ENCODE measurements at regions not wholly inside any gene's neighbourhood (a gene's known extent, or its start where the extent isn't known, plus 50 kb on each side); places are given as distances from the start of the nearest gene placed in this dataset.

DNA sequence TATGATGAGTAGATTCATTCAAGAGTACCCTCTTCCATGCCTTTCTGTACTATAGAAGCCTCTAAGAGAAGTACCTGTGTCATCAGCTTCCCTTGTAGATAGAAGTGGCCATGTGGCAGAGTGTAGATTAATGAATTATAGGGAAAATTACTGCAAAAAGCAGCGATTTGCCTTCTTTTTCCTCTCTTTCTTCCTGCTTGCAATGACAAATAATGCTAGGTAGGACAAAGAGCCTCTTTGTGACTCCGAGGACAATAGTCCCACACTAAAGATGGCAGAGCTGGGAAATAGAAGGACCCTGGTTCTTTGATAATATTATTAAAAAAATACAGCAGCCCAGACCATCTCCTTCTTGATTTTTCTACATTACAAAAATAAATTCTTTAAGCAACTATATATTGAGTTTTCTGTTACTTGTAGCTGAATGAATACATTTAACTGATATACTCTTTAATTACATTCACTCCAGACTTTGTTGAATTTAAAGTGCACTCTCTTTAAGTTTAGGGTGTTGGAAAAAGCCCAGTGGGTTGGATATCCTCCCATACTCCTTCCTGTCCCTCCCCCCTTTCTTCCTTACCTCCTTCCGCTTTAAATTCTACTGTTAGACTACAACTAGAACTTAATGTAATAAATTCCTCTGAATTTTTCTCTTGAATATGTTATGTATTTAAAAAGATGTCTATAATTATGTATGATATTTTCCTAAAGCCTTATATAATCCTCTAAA lies 198.2 kb upstream of the APP start:
- no peak overlapping the region for H3K4me3 ChIP-seq
- DNase-seq = no peak
- no peaks in the 10 kb centered on the region for H3K36me3 ChIP-seq
- H3K27me3 ChIP-seq = no peaks in the 10 kb centered on the region
- H3K9me3 ChIP-seq = 0 out of 2 replicates have a peak, but pooled peaks cover 3% of the 10 kb centered on the region

DNA sequence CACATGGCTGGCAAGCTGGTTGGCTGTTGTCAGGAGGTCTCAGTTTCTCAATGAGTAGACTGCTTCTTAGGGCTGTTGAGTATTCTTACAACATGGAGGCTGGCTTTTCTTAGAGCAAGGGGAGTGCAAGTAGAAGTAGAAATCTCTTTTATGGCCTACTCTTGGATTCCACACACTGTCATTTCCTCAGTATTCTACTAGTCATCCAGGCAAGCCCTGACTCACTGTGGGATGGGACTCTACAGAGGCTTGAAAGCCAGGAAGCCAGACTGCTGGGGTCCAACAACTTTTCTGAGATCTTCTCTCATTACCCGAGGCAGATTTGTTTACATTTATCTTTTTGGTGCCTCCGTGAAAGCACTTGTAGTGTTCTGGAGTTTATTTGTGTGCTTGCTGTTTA lies 196.2 kb upstream of the APP start:
- Histone ChIP-seq H3K4me3 (no peak overlapping the region), H3K36me3 (no peaks in the 10 kb centered on the region), H3K27me3 (no peaks in the 10 kb centered on the region), H3K9me3 (0 out of 2 replicates have a peak, but pooled peaks cover 3% of the 10 kb centered on the region)
- peak; percentile 23 for DNase-seq

DNA sequence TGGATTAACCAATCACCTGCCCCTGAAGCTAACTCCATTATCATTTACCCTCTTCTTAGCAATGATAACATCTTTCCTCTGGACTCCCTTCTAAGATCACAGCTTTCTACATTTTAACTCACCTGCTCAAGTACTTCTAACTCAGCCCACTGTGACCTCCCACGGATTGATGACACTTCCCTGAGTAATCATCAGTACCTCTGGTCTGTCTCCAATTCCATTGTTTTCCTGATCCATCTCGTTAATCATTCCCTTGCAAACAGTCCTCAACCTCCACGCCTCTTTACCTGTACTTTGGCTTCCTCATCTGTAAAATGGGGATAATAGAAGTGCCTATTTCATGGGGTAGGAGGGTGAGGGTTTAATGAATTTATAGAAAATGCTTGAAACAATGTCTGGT lies 195.3 kb upstream of the APP start:
- Histone ChIP-seq H3K27me3 (no peaks in the 10 kb centered on the region), H3K9me3 (0 out of 2 replicates have a peak, but pooled peaks cover 3% of the 10 kb centered on the region), H3K36me3 (no peaks in the 10 kb centered on the region), H3K4me3 (no peak overlapping the region)
- no peak for DNase-seq

DNA sequence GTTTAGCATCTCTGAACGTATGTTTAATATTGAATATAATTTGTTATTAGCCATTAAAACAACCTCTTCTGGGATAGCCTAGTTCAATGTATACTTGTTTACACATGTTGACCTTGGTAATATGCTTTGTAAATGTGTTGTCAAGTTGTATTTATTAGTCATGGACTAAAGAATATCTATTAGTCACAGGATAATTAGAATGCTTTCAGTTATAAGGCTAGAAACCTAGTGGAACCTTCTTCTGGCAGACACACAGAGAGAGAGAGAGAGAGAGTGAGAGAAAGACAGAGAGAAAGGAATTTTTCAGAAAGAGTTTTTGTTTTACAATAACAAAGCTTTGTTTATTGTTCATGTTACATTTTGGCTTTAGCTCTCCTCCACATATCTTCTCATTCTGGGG lies 181.1 kb upstream of the APP start:
- Histone ChIP-seq H3K9me3 (no peaks in the 10 kb centered on the region), H3K27me3 (no peaks in the 10 kb centered on the region), H3K36me3 (no peaks in the 10 kb centered on the region), H3K4me3 (no peak overlapping the region)
- no peak for DNase-seq

DNA sequence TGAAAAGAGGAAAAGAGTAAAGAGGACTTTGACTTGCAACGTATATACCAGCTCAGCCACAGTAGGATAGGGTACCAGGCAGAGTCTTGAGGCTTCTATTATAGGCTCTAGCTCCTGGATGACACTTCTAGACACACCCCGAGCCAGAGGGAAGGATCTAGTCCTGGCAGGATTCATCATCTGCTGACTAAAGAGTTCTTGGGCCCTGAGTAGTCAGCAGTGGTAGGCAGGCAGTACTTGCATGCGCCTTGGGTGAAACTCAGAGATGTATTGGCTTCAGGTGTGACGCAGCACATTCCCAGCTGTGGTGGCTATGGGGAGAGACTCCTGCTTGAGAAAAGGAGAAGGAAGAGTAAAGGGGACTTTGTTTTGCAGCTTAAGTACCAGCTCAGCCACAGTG lies 162.3 kb upstream of the APP start:
- no peak overlapping the region for H3K4me3 ChIP-seq
- no peaks in the 10 kb centered on the region for H3K27me3 ChIP-seq
- no peak for DNase-seq
- H3K9me3 ChIP-seq = no peaks in the 10 kb centered on the region
- no peaks in the 10 kb centered on the region for H3K36me3 ChIP-seq

DNA sequence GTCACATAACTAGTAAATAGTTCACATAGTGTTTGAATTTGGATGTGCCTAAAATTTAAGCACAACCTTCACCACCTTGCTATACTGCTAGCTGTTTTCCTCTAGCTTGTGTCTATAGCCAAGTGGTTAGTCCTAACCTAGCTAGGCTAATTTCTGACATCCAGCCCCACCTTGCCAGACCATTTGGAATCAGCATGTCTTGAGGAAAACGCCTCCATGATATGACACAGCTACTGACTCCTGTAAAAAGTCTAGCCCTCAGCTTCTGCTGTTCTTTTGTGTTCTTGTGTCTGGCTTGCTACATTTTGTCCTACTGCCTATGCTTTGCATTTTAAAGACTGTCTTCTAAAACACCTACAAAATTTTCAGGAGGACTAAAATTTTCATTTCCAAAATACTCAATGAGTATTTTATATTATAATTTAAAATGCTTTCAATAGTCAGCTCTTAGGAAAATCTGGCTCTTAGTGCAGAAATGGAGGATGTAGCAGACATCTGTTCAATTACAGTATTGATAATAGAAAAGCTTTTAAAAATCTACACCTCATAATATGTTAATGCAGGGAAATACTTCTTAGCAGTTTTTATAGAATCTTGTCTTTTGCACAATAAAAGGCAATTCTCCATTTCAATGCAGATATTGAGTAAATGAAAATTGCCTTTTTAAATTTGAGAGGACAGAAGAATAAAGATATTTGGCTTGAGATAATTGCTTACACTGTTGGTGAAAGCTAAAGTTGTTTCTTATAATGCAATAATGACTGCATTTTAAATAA lies 160.8 kb upstream of the APP start:
- H3K9me3 ChIP-seq = no peaks in the 10 kb centered on the region
- H3K36me3 ChIP-seq = no peaks in the 10 kb centered on the region
- DNase-seq = no peak
- no peaks in the 10 kb centered on the region for H3K27me3 ChIP-seq
- no peak overlapping the region for H3K4me3 ChIP-seq

DNA sequence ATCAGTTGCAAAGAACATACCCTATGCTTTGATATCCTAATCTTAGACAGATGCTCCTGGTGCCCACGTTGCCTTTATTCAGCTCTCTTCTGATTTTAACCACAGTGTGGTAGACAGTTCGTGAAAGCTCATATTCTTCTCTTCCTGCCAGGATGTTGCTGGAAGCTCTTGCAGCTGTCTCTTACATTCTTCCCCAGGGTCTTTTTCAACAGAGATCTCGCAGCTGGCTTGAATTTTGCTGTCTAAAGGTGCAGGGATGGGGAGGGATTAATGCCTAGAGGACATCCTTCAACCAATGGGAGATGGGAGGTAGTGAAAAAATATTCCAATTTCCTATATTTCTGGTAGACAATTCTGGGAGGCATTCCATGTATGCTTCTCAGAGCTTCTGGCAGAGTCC lies 150.0 kb upstream of the APP start:
- Histone ChIP-seq H3K36me3 (no peaks in the 10 kb centered on the region), H3K4me3 (no peak overlapping the region), H3K9me3 (no peaks in the 10 kb centered on the region), H3K27me3 (no peaks in the 10 kb centered on the region; the same call in 1 of the 2 replicates)
- DNase-seq = no peak

DNA sequence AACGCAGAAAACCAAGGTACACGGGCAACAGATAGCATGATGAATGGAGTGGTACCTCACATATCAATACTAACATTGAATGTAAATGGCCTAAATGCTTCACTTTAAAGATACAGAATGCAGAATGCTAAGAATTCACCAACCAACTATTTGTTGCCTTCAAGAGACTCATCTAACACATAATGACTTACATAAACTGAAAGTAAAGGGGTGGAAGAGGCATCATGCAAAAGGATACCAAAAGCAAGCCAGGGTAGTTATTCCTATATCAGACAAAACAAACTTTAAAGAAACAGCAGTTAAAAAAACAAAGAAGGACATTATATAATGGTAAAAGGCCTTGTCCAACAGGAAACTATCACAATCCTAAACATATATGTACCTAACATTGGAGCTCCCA lies 137.1 kb upstream of the APP start:
- H3K27me3 ChIP-seq = no peaks in the 10 kb centered on the region
- H3K9me3 ChIP-seq = peaks cover 6% of the 10 kb centered on the region; the same call in 1 of the 2 replicates
- no peak overlapping the region for H3K4me3 ChIP-seq
- H3K36me3 ChIP-seq = no peaks in the 10 kb centered on the region
- DNase-seq = no peak

DNA sequence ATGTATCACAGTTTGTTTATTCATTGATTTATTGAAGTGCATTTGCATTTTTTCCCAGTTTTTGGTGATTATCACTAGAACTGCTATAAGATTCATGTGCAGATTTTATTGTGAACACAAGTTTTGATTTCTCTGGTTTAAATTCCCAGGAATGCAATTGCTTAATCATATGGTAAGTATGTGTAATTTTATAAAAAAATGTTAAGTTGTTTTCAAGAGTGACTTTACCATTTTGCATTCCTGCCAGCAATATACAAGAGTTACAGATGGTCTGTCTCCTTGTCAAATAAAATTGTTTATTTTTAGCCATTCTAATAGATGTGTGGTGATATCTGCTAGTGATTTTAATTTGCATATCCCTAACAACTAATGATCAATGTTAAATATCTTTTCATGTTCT lies 127.3 kb upstream of the APP start:
- no peak for DNase-seq
- Histone ChIP-seq H3K4me3 (no peak overlapping the region), H3K9me3 (peaks cover 10% of the 10 kb centered on the region), H3K27me3 (no peaks in the 10 kb centered on the region), H3K36me3 (no peaks in the 10 kb centered on the region)

DNA sequence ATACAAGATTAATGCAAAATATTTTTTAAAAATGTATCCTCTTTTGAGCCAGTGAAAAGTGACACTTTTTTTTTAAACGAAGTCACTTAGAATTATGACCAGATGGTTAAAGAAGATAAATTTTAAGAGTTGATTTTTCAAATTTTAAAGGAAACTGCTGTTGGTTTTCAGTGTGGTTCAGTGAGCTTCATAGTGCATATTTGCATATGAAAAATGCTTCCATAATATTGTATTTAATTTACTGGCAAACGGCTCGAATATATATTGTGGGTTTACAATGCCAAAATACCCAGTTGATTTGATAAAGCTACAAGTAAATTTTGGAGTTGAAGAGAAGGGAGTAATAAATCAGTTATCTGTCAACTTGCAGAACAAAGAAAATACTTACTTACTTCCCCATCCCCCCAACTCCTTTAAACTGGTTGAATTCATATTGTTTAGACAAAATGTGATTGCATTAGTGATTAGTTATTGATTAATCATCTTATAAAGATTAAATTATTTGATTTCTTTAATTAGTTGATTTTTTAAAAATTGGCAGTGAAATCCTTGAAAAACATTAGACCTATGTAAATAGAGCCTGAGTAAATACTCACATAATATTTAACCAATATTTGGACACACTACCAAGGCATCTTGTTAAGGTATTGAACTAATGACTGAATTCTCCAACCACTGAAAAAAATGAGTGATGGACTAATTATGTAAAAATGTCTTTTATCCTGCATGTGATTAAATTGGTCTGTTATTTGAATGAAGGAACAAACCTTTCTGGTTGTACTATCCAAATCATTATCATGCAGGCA lies 122.8 kb upstream of the APP start:
- Histone ChIP-seq H3K4me3 (no peak overlapping the region), H3K9me3 (peaks cover 8% of the 10 kb centered on the region), H3K27me3 (no peaks in the 10 kb centered on the region; the same call in 1 of the 2 replicates), H3K36me3 (no peaks in the 10 kb centered on the region)
- no peak for DNase-seq

DNA sequence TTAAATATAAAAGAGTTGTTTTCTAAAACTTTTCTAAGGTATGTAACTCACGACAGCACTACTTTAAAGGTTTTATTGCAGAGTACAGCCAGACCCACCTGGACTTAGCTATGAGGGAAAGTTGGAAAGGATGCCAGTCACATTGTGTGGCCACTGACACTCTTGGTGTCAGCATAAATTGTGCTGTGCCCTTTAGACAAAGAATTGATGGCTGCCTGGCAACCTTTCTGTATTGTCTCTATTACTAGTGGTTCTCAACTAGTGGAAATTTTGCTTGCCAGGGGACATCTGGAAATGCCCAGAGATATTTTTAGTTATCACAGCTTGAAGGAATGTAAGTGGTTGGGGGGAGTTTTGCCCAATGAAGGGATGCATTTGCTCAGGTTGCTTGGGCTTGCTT lies 117.5 kb upstream of the APP start:
- DNase-seq = no peak
- no peak overlapping the region for H3K4me3 ChIP-seq
- H3K36me3 ChIP-seq = no peaks in the 10 kb centered on the region
- H3K9me3 ChIP-seq = no peaks in the 10 kb centered on the region
- no peaks in the 10 kb centered on the region; the same call in 1 of the 2 replicates for H3K27me3 ChIP-seq

DNA sequence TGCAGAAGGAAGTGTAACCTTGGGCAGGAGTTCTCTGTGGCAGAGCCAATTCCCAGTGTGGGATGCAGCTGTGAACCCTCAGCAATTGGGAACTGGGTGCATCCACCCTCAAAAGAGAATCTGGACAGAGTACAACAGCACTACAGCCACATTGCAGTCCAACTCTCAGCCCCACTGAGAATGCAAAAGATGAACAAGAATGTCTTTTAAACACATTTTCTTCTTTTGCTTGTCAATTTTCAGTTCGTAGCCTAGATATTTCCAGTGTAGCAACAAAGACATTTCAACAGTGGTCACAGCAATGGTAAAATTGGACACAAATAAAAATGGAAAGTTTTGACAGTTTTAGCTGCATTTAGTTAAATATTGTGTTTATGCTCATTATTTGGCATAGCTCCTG lies 114.0 kb upstream of the APP start:
- no peak for DNase-seq
- no peaks in the 10 kb centered on the region for H3K9me3 ChIP-seq
- no peaks in the 10 kb centered on the region for H3K27me3 ChIP-seq
- no peak overlapping the region for H3K4me3 ChIP-seq
- H3K36me3 ChIP-seq = no peaks in the 10 kb centered on the region

DNA sequence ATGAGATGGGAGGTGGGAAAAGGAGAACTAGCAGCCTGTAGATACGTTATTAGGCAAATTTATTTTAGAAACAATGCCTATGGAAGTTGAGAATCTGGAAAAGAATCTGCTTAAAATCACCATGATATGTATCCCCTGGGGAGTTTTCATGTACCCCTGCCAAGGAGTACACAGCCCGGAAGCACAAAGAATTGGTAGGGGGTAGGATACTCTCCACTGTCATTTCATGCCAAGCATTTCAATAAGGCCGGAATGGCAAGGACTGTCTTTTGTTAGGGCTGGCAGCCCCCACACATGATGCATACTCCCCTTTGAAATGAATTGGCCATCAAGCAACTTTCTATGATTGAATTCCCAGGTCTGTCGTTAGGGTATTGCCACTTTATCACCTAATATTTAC lies 111.5 kb upstream of the APP start:
- H3K4me3 ChIP-seq = no peak overlapping the region
- no peaks in the 10 kb centered on the region for H3K9me3 ChIP-seq
- no peak for DNase-seq
- no peaks in the 10 kb centered on the region for H3K36me3 ChIP-seq
- no peaks in the 10 kb centered on the region for H3K27me3 ChIP-seq

DNA sequence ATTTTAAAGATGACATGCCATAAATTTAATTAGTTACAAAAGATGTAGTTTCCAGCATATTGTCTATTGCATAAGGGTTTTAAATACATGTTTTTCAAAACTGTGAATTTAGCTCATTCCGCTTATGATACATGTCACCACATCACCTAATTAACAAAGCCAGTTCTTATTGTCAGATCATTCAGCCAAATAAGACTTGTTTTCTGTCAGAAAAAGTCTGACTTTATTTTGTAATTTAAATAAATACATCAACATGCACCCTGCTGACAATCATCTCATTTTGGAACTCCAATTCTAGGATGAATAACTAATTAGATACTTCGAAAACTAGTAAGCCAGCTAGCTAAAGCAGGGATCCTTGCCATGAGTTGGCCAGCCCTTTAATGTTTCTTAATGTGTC lies 110.9 kb upstream of the APP start:
- no peak for DNase-seq
- Histone ChIP-seq H3K36me3 (no peaks in the 10 kb centered on the region), H3K9me3 (no peaks in the 10 kb centered on the region), H3K27me3 (no peaks in the 10 kb centered on the region), H3K4me3 (no peak overlapping the region)

DNA sequence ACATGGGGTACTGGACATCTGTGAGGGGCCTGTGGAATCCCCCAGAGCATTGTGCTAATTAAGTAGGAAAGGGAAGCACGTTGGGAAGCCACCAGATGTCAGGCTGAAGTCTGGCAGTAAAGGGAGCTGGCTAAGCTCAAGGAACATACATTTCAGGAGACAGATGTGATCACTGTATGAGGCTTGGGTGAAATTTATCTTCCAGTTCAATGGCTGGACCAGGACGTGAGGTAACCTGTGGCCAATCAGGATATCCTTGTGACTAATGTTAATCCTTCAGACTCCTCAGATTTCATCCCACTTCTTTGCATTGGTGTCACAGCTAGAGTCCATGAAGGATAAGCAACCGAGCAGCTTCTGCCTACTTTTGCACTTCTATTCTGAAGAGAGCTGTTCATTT lies 110.2 kb upstream of the APP start:
- no peak for DNase-seq
- Histone ChIP-seq H3K36me3 (no peaks in the 10 kb centered on the region), H3K9me3 (no peaks in the 10 kb centered on the region), H3K27me3 (no peaks in the 10 kb centered on the region), H3K4me3 (no peak overlapping the region)

DNA sequence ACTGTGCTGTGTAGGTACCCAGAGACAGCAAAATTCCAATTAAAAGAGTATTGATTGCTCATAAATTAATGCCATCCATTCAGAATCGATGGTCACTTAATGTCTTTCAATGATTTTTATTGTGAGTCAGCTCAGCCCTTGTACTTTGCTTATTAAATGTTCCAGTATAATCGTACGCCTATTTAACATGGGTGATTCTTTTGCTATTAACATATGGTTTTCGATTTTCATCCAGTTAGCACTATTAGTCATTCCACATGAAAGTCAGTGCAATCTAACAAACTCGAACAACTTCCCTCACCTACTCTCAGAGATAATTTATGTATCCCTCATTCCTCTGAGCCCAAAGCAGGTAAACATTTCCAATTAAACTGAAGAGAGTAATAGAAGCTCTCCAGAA lies 109.6 kb upstream of the APP start:
- Histone ChIP-seq H3K27me3 (no peaks in the 10 kb centered on the region), H3K36me3 (no peaks in the 10 kb centered on the region), H3K9me3 (no peaks in the 10 kb centered on the region; the same call in 1 of the 2 replicates), H3K4me3 (no peak overlapping the region)
- DNase-seq = no peak

DNA sequence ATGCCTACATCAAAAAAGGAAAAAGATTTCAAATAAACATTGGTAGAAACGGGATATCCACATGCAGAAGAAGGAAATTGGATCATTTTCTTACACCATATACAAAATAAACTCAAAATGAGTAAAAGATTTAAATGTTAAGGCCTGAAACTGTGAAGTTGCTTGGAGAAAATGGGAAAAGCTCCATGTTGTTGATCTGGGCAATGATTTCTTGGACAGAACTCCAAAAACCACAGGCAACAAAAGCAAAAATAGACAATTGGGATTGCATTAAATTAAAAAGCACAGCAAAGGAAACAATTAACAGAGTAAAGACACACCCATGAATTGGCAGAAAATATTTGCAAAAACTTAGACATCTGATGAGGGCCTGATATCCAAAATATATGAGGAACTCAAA lies 105.2 kb upstream of the APP start:
- H3K36me3 ChIP-seq = no peaks in the 10 kb centered on the region
- H3K9me3 ChIP-seq = peaks cover 21% of the 10 kb centered on the region
- H3K27me3 ChIP-seq = no peaks in the 10 kb centered on the region
- no peak for DNase-seq
- no peak overlapping the region for H3K4me3 ChIP-seq

All from MG63 (cell line).